ENCODE measurements at regions not wholly inside any gene's neighbourhood (a gene's known extent, or its start where the extent isn't known, plus 50 kb on each side); places are given as distances from the start of the nearest gene placed in this dataset.
"Not testable (repeated sequence)": the region's sequence is repeated elsewhere in the genome, so short reads cannot be mapped to it uniquely, and the experiment has no call there.

DNA sequence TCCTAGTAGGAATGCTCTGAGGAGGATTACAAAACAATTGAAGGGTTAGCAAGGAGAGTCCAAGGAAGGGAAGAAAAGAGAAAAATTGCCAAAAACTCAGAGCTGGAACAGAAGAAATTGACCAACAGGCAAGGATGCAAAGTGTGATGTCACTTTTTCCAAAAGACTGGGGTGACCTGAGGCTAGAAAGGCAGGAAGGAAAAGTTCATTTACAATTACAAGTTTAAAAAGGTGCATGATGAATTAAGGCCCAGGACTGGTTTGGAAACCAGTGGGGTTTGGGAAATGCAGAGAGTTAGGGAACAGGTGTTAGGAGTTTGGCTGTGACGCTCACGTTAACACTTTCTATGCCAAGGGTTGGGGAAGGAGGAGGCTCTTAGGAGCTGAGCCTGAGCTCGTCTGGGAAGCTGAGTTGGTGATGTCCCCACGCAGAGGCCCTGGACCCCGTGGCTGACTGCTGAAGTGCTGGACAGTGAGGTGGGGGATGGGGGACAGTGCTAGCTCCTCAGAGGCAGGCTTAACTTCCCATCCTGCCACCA lies 92.6 kb upstream of the PODXL start:
- intact Hi-C loops (cut with micrococcal nuclease) = no loop called here

DNA sequence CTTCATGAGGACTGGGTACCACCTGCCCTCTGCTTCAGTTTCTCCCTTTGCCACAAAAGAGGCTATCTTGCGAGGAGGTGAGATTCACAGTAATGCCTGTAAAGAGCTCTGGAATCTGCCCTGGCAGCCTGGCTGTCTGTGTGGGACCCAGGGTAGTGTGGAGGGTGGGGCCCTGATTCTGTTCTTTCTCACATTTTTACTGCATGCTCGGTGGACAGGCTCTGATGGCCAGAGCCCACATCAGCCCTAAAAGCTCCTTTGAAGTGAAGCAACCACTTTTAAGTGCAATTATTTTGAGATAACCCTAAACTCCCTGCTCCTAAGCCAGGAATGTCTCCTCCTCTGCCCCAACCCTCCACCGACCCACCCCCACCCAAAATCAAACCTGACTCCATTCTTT lies 92.1 kb upstream of the PODXL start:
- intact Hi-C loops (cut with micrococcal nuclease) = no loop called here

GRCh38 chr7:131646203-131646602 lies 89.8 kb upstream of the PODXL start:
- intact Hi-C loops (cut with micrococcal nuclease) = no loop called here

GRCh38 chr7:131642429-131642828 lies 86.0 kb upstream of the PODXL start:
- intact Hi-C loops (cut with micrococcal nuclease) = no loop called here

GRCh38 chr7:131640686-131641085 lies 84.3 kb upstream of the PODXL start:
- intact Hi-C loops (cut with micrococcal nuclease) = no loop called here

- intact Hi-C loops (cut with micrococcal nuclease) = no loop called here
These were observed 82.4 kb upstream of the PODXL start for GRCh38 chr7:131638641-131639430.

- intact Hi-C loops (cut with micrococcal nuclease) = no loop called here
These were observed 81.4 kb upstream of the PODXL start for GRCh38 chr7:131637859-131638258.

- intact Hi-C loops (cut with micrococcal nuclease) = no loop called here
These were observed 79.7 kb upstream of the PODXL start for GRCh38 chr7:131636092-131636491.

GRCh38 chr7:131634197-131634596 lies 77.8 kb upstream of the PODXL start:
- intact Hi-C loops (cut with micrococcal nuclease) = not testable (repeated sequence)

GRCh38 chr7:131633342-131633843 lies 77.0 kb upstream of the PODXL start:
- intact Hi-C loops (cut with micrococcal nuclease) = no loop called here

GRCh38 chr7:131630427-131630826 lies 74.0 kb upstream of the PODXL start:
- intact Hi-C loops (cut with micrococcal nuclease) = no loop called here

GRCh38 chr7:131629217-131629882 lies 72.9 kb upstream of the PODXL start:
- intact Hi-C loops (cut with micrococcal nuclease) = no loop called here

GRCh38 chr7:131628634-131629033 lies 72.2 kb upstream of the PODXL start:
- intact Hi-C loops (cut with micrococcal nuclease) = no loop called here

GRCh38 chr7:131627735-131628190 lies 71.3 kb upstream of the PODXL start:
- intact Hi-C loops (cut with micrococcal nuclease) = no loop called here

DNA sequence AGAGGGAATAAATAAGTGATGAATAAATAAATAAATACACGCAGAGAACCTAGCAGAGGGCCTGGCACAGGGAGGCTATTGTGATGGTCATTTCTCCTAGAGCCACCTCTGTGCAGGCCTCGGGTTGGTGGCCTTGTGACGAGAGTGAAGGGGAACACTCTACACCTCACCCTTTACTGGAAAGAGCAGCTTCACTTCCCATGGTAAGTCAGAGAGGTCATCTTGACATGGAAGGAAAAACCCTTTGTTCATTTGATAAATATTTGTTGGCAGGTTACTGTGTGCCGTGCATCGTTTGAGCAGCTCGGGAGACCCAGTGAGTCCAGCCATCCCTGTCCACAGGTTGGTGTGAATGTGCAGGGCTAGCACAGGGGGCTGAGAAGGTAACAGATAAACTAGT lies 70.2 kb upstream of the PODXL start:
- intact Hi-C loops (cut with micrococcal nuclease) = no loop called here

DNA sequence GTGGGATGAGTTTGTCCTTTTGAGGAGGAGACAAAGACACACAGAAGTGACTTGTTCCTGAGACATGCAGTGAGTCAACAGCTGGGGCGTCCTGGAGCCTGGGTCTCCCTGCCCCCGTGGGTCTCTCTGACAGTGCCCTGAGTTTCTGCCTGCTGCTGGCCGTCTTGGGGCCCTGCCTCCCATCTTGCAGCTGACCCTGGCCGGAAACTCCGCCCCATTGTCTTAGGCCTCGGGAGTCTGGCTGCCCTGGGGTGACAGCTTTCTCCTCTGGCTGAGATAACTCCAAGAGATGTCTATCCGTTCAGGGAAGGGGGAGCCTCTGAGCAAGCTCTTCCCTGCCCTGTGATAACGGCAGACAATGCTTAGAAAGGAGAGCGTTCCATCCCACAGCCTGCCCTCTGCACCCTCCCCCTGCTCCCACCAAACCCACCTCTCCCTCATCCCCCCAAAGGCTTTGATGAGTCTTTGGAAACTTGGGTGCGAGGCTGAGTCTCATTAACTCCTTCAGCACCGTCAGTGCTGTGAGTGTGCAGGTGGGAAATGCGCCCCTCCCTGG lies 69.5 kb upstream of the PODXL start:
- intact Hi-C loops (cut with micrococcal nuclease) = no loop called here

DNA sequence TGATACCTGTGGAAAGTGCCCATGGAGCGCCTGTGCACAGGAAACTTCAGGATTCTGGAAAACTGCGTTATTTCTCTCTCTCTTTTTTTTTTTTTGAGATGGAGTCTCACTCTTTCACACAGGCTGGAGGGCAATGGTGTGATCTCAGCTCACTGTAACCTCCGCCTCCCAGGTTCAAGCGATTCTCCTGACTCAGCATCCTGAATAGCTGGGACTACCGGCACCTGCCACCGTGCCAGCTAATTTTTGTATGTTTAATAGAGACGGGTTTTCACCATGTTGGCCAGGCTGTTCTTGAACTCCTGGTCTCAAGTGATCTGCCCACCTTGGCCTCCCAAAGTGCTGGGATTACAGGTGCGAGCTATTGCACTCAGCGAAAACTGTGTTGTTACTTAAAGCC lies 68.9 kb upstream of the PODXL start:
- intact Hi-C loops (cut with micrococcal nuclease) = not testable (repeated sequence)

- intact Hi-C loops (cut with micrococcal nuclease) = no loop called here
These were observed 68.1 kb upstream of the PODXL start for GRCh38 chr7:131624536-131624935.

DNA sequence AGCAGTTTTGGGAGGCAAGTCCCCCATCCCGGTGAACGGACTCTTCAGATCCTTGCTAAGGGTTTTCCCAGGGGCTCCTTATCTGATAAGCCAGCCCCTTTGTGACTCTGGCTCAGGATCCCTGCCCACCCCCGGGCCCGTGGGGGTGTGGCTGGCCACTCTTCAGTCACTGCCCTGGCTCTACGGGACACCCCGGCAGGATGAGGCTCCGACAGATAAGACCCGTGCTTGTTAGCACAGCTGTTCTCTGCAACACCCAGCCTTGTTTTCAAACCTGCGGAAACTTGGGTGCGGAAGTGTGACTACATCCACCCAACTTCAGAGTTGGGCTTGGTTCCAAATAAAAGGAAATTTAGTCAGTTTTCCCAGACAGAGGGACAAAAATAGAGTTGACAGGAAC lies 66.7 kb upstream of the PODXL start:
- intact Hi-C loops (cut with micrococcal nuclease) = no loop called here

DNA sequence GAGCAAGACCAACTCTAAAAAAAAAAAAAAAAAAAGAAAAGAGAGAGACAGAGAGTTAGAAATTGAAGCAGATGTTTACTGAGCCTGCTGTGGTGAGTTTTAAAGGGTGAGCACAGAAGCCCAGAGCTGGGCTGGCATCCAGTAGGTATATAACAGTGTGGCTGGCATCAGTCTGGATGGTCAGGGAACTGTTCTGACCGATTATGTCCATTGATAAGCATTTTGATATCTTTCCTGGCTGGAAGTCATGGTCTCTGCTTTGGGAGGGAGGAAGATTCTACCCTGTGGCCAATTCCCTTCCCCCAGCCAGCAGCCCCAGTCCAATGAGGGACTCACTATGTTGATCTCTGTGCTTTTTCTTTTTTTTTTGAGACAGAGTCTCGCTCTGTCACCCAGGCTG lies 65.2 kb upstream of the PODXL start:
- intact Hi-C loops (cut with micrococcal nuclease) = no loop called here

GRCh38 chr7:131620673-131621609 lies 64.5 kb upstream of the PODXL start:
- intact Hi-C loops (cut with micrococcal nuclease) = no loop called here

Data from T-helper 1 cell treated with Interleukin-12 subunit alpha and Interleukin-12 subunit beta and Interleukin-4 antibody, amounts not matched to agents 30 ng/mL and 1 ng/mL, for 36 hours (primary cell).